PFSK-1 (cell line): ENCODE measurements at regions not wholly inside any gene's neighbourhood (a gene's known extent, or its start where the extent isn't known, plus 50 kb on each side); places are given as distances from the start of the nearest gene placed in this dataset.

ENCODE experiments used
- POLR2AphosphoS5 ChIP-seq: IDR thresholded peaks from 2 replicates; pipeline ENCODE4 v1.6.1; 2012; ENCODE audit warnings: low read depth, mild to moderate bottlenecking, control low read depth, low read length, moderate library complexity
- REST ChIP-seq, 2 experiments: IDR thresholded peaks; 2 replicates each; pipeline versions ENCODE4 v1.6.1 to v1.8.0; 2011 to 2012; ENCODE audit warnings: low read depth in 2 of 2, low read length in 2 of 2, control low read depth in 1 of 2, inconsistent platforms in 1 of 2, mild to moderate bottlenecking in 1 of 2, moderate library complexity in 1 of 2; ENCODE audit not compliant: insufficient read depth in 1 of 2

GRCh38 chr17:69801368-69801767 lies 273.7 kb upstream of the KCNJ16 start:
- TF ChIP-seq POLR2AphosphoS5: no peak
- TF ChIP-seq REST (IDR thresholded peaks at IDR 0.05; ENCODE audit: insufficient read depth in 1 of 2, low read depth in 2 of 2, low read length in 2 of 2): no peak
